AG10803 (cell line): ENCODE measurements at regions not wholly inside any gene's neighbourhood (a gene's known extent, or its start where the extent isn't known, plus 50 kb on each side); places are given as distances from the start of the nearest gene placed in this dataset.

Experiments
- DNase-seq: peaks from one replicate; pipeline ENCODE4 v3.0.0; 2010; ENCODE audit warnings: low read depth
- H3K4me3 ChIP-seq: 2 replicates; pipeline ENCODE4 v1.5.1; 2011; ENCODE audit warnings: mild to moderate bottlenecking, low read length, control low read depth
- TF ChIP-seq, protein P1 (sequence below): conservative IDR thresholded peaks from 2 replicates; pipeline ENCODE4 v1.5.1; 2011; ENCODE audit warnings: mild to moderate bottlenecking, low read length, control low read depth, inconsistent platforms

DNA sequence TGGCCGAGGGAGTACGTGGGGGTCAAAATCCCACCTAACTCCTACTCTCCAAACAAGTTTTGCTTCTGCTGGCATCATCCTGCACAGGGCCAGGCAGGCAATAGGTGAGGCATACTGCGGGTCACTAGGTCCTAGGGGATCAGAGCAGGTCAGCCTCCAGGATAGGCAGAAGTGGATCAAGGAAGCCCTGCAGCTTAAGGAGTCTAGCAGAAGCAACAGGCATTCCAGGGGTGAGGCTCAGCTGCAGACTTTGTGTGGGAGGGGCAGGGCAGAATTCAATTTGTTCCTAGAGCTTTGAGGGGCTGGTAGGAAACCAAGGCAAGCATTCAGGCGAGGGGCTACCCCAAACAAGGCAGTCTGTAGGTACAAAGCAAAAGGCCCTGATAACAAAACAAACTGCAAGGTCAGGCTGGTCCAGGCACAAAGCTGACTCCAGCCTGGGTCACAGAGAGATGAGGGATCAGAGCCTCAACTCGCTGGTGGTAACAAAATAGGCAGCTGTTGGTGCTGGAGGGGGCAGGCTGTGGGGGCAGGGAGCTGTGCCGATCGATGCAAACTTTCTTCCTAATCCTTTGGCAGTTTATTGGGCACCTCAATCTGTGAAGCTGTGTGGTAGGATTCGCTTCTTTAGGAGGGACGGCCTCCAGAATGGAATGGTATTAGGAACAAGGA, 80.2 kb upstream of the CALM2 start:
- DNase-seq = no peak
- TF ChIP-seq, protein P1, sequence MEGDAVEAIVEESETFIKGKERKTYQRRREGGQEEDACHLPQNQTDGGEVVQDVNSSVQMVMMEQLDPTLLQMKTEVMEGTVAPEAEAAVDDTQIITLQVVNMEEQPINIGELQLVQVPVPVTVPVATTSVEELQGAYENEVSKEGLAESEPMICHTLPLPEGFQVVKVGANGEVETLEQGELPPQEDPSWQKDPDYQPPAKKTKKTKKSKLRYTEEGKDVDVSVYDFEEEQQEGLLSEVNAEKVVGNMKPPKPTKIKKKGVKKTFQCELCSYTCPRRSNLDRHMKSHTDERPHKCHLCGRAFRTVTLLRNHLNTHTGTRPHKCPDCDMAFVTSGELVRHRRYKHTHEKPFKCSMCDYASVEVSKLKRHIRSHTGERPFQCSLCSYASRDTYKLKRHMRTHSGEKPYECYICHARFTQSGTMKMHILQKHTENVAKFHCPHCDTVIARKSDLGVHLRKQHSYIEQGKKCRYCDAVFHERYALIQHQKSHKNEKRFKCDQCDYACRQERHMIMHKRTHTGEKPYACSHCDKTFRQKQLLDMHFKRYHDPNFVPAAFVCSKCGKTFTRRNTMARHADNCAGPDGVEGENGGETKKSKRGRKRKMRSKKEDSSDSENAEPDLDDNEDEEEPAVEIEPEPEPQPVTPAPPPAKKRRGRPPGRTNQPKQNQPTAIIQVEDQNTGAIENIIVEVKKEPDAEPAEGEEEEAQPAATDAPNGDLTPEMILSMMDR = no peak
- H3K4me3 ChIP-seq = no peak overlapping the region

DNA sequence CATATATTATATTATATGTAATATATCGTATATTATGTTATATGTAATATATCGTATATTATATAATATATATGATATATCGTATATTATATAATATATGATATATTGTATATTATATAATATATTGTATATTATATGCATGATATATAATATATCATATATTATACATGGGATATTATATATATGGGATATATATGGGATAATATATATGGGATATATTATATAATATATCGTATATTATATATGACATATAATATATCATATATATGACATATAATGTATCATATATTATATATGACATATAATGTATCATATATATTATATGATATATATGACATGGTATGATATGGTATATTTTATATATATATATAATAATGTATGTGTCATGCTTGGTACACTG, 79.5 kb upstream of the CALM2 start:
- TF ChIP-seq, protein P1 = no peak
- DNase-seq = no peak
- no peak overlapping the region for H3K4me3 ChIP-seq

DNA sequence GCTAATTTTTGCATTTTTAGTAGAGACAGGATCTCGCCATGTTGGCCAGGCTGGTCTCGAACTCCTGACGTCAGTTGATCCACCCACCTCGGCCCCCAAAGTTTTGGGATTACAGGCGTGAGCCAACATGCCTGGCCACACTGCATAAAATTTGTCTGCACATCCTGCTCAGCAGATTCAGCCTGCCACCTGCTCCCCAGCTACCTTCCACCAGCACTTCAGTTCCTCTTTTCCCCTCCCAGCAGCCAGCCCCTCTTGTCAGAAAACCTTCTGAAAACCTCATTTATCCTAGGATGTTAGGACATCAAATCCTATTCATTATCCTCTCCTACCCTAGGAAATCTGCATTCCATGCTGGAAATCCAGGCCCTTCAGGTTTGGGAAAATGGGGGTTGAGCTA, 78.2 kb upstream of the CALM2 start:
- TF ChIP-seq, protein P1 = no peak
- no peak for DNase-seq
- no peak overlapping the region for H3K4me3 ChIP-seq

DNA sequence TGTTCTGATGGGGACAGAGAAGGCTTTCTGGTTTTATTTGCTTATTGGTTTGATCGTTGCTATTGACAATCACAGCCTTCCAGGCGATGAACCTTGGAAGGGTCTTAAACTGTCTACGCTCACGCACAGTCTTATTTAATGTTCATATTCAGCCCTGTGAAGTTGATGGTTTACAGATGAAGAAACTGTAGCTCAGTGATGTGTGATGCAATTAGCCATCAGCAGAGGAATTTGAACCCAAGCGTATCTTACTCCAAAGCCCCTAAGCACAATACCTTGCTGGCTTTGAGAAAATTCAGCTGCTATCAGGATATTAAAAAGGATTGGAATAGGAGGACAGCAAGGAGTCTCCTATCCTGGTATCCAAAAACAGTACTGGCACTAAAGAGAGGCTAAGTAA, 77.1 kb upstream of the CALM2 start:
- TF ChIP-seq, protein P1 = no peak

DNA sequence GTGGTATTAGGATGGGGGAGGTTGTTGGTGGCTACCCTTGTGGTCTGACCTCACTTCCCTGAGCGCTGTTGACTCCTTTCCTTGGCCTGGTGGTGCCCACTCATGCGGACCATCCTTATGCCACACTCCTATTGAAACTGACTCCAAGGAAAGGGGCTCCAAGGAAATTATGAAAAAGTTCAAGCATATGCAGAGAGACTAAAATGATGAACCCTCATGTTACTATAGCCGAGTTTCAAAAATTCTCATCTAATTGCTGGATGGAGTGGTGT, 75.0 kb upstream of the CALM2 start:
- TF ChIP-seq, protein P1 = no peak
- no peak overlapping the region for H3K4me3 ChIP-seq
- no peak for DNase-seq

More for the DNA sequence above, 77.1 kb upstream of the CALM2 start:
- H3K4me3 ChIP-seq = no peak overlapping the region
- no peak for DNase-seq

DNA sequence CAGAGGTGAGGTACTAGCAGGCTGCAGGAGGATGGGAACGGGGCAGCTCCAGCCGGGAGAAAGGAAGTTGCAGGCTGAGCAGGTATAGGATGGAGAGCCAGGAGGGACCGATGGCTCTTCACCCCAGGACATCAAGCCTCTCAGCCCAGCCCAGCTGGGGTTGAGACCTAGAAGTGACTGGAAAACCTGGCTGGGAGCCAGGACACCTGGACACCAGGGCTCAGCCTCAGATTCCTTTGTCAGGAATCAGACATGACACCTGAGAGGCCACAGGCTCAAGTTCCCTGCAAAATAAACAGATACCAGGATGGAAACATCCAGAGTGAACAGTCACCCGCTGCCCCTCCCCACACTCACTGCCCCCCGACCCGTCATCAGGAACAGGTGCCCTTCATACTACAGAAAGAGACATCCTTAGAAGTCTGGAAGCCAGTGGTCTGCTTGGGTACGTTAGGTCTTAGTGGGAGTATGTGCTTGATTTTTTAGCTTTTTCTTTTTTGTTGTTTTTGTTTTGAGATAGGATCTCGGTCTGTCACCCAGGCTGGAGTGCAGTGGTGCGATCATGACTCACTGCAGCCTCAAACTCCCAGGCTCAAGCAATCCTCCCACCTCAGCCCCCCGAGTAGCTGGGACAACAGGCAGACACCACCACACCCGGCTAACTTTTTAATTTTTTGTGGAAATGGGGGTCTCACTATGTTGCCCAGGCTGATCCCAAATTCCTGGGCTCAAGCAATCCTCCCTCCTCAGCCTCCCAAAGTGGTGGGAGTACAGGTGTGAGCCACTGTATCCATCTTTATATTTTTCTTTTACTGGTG, 74.5 kb upstream of the CALM2 start:
- H3K4me3 ChIP-seq = no peak overlapping the region

DNA sequence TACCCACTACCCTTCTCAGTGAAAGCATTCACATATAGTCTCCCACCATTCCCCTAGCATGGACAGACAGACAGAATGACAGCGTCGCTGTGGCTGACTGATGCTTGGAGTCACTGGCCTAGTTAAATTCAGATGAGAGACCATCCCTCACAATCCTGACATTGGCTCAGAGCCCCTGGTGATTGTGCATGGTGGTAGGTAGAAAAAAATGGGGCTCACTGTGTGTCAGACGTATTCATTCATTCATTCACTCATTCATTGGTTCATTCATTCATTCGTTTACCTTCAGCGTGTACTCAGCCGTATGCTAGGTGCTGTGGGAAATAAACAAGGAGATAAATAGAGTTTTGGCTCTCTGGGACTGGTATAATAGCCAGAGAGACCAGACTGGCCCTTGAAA, 73.6 kb upstream of the CALM2 start:
- TF ChIP-seq, protein P1 = no peak
- H3K4me3 ChIP-seq = no peak overlapping the region
- DNase-seq = no peak

More for the DNA sequence above, 74.5 kb upstream of the CALM2 start:
- no peak for DNase-seq
- TF ChIP-seq, protein P1 = no peak
